Fibroblast of skin of right quadriceps (primary cell): ENCODE measurements at regions not wholly inside any gene's neighbourhood (a gene's known extent, or its start where the extent isn't known, plus 50 kb on each side); places are given as distances from the start of the nearest gene placed in this dataset.
A peak's percentile ranks its signal among the peaks of the same experiment; 100 is the strongest.
"Not testable (repeated sequence)": the region's sequence is repeated elsewhere in the genome, so short reads cannot be mapped to it uniquely, and the experiment has no call there.

Experiments used
- DNase-seq: peaks from one replicate; pipeline ENCODE4 v3.0.0-alpha.2; 2013

DNA sequence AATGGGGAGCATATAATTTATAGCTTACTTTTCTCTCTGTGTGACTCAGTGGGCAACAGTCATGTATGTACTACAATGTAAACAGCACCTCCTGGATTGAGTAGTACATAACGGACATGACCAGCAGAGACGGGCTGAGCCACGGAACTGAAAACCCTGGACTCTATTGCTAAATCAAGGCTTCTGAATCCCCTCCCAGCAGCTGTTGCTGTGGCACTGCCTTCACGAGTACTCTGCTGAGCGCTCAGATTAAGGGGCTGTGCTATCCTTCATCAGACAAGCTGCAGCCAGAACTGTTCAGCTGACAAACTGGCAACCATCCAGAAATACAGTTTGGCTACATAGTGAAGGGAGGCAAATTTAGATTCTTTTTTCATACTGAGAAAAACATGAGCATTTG, 131.3 kb upstream of the CCDC180 start:
- no peak for DNase-seq

DNA sequence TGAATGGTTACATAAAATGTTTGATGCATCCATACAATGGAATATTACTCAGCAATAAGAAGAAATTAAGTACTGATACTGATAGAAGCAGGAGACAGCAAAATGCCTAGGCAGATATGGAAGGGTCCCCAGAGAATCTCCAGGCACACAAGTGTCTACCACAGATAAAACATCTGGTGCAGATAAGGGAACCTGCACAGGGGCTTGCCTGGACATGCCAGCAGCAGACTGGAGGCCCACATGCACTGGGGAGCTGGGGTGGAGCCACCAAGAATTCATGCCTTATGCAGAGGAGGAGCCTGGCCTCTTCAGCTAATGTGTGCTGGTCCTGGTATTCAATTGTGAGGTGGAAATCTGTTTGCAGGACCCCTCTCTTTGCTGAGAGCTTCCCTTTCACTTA, 129.2 kb upstream of the CTSV start:
- not testable (repeated sequence) for DNase-seq

DNA sequence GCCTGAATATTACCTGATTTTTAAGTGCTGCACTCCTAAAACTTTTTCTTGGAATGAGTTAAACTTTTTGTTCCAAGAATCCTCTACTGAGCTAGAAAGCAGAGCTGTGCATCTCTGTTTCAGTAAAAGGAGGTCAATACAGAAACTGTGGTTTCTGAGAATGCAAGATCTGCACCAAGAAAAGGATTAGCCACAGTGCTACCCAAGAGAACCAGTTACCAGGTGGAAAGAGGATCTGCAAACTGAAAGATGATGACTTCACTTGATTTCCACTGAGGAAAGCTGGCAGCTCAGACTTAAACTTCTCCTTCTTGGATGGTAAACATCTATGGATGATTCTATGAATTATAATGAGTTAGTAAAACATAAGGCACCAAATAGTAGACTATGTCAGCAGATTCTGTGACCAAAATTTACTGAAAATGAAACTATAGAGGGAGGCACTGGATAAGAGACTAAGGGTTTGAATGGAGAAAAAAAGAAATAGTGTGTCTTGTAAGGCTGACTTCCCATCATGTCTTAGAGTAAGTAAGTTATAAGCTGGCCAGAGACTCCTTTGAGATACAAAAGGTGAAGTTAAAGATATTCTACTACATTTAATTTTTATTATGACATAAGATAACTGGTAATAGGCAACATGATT, 127.7 kb upstream of the CTSV start:
- not testable (repeated sequence) for DNase-seq

DNA sequence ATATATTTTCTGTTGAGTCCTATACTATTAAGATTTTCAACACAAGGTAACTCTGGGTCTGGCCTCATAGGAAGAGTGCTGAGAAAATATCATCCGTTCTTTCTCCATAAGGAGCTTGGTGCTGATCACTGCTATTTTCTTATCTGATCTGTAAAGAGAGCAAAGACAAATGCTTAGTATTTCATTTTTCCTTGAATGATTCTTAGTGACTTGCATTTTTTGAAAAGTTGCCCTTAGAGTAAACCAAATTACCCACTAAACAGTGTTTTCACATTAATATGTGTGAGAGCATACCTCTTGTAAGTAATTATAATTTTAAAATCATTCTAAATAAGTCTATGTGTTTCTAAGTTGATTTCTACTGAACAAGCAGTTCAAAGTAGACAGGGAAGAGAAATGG, 121.3 kb upstream of the CTSV start:
- DNase-seq, result no peak

DNA sequence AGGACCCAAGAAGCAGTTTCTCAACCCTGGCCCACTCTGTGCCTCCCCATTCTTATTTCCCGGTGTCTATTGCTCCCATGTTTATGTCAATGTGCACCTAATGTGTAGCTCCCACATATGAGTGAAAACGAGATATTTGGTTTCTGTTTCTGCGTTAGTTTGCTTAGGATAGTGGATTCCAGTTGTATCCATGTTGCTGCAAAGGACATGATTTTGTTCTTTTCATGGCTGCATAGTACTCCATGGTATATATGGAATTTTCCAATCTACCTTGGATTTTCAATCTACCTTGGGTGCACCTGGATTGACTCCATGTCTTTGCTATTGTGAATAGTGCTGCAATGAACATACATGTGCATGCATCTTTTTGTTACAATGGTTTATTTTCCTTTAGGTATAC, 119.8 kb upstream of the CTSV start:
- DNase-seq, result not testable (repeated sequence)

DNA sequence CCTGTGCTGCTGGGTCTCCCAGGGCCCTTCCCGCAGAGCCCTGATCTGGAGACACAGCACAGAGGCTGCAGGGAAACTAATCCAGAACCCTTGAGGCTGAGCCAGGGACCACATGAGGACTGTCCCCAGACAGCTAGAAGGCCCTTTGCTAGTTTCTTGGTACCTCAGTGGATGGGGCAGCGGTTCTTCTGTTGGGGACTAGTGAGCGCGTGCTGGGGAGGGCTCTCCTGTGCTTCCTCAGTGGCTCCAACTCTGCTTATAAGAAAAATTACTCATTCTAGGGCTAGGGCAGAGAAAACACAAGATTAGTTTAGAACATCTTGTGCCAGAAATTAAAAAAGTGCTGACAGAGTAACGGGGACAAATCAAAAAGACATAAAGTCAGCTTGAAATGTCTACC, 116.5 kb upstream of the CTSV start:
- DNase-seq, result not testable (repeated sequence)

DNA sequence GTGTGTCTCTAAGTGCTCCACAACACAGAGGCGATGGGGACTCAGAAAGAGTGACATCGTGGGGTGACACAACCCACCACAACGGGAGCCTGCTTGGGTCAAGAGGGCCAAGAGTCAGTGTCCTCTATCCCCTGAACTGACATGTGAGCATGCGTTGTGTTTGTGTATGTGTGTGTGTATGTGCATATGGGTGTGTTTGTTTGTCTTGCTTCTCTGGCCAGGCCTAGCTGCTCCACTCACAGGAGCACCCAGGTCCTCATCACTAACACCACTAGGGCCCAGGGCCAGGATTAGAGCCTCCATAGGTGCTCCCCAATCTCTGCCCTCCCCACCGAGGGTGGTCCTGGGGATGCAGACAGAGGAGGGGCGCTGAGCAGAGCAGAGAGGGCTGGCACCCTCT, 115.0 kb upstream of the CTSV start:
- DNase-seq, result no peak

DNA sequence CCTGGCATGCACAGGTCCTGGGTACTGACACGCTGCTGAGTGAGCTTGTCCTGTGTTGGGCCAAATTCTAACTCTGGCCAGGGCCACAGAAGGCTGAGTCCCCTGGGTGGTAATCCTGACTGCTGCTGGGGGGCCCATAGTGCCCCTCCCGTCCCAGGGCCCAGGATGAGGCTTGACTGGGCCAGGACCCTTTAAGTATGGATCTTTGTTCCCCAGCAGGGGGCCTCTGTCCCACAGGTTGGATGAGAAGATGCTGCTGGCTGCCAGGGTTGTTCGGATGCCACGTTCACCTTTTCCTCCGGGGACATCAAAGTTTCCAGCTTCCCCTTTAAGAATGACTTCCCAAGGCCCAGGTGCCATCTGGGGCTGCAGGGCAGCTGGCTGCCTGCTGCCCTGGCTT, 114.2 kb upstream of the CTSV start:
- DNase-seq, result not testable (repeated sequence)

DNA sequence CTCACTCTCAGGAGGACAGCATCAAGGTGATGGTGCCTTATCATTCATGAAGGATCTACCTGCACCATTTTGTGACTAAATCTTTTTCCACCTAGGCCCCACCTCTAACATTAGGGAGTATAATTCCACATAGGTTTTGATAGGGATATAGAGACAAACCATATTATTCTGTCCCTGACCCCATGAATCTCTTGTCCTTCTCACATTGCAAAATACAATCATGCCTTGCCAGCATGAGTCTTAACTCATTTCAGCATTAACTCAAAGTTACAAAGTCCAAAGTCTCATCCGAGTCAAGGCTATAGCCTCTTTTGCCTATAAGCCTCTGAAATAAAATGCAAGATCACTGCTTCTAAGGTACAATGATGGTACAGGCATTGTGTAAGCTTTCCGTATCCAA, 111.5 kb upstream of the CTSV start:
- DNase-seq, result not testable (repeated sequence)

DNA sequence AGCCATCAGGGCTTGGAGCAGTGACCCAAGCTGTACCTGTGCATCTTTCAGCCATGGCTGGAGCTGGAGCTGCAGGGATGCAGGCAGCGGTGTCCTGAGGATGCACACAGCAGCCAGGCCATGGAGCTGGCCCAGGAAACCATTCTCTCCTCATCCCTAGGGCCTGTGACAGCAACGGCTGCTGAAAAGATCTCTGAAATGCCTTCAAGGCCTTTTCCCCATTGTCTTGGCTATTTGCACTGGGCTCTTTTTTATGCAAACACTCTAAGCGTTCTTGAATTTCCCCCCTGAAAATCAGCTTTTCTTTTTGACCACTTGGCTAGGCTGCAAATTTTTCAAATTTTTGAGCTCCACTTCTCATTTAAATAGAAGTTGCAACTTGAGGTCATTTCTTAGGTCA, 109.5 kb upstream of the CTSV start:
- DNase-seq, result not testable (repeated sequence)

DNA sequence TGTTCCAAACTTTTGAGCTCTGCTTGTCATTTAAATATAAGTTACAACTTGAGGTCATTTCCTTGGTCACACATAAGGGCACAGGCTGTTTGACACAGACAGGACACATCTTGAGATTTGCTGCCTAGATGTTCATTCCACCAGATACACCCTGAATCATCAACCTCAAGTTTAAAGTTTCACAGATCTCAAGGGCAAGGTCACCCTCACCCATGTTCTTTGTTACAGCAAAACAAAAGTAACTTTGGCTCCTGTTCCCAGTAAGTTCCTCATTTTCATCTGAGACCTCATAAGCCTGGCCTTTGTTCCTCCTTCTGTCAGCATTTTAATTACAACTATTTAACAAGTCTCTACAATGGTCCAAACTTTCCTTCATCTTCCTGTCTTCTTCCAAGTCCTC, 106.7 kb upstream of the CTSV start:
- not testable (repeated sequence) for DNase-seq

DNA sequence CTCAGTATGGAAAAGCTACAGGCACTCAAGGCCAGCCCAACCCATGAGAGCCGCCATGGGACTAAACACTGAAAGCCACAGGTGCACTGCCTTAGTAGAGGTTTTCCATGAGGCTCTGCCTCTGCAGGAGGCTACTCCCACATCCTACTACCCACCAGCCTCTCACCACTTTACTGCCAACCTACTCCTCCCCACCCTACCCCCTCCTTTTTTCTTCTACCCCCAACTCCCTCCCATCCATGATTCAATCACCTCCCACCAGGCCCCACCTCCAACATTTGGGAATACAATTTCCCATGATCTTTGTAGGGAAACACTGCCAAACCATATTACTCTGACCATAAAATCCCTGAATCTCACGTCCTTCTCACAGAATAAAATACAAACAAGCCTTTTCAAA, 101.6 kb upstream of the CTSV start:
- no peak for DNase-seq

DNA sequence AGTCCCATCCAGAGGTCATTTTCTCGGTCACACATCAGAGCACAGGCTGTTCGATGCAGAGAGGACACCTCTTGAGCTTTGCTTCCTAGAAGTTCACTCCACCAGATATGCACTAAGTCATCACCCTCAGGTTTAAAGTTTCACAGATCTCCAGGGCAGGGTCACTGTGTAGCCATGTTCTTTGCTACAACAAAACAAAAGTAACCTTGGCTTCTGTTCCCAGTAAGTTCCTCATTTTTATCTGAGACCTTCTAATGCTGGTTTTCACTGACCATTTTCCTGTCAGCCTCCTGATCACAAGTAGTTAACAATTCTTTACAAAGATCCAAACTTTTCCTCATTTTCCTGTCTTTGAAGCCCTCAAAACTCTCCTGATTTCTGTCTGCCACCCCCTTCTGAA, 97.5 kb upstream of the CTSV start:
- DNase-seq, result no peak

DNA sequence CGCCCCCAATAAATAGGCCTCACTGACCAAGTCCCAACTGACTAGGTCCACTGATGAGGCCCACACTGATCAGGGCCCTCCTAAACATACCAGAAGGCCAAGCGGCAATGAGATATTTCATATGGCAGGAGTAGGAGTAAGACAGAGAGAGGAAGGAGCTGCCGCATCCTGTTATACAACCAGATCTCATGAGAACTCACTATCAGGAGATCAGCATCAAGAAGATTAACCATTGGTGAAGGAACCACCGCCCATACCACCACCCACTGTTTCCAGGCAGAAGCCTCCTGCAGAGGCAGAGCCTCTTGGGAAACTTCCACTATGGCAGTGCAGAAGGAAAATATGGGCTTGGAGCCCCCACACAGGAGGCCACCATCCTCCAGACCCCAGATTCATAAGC, 95.0 kb upstream of the CTSV start:
- DNase-seq, result not testable (repeated sequence)

DNA sequence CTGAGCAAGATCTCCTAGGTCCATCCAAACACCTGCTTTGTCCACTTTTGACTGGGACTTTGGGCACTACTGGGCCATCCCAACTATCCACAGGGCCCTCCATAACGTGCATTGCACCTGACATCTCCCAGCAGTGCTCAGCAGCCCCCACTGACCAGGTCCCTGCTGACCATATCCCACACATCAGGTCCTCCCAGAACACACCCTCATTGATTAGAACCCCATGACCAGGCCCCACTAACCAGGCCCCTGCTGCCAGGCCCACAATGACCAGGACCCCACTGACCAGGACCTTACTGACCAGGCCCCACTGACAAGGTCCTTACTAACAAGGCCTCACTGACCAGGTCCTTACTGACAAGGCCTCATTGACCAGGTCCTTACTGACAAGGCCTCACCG, 93.9 kb upstream of the CTSV start:
- no peak for DNase-seq

DNA sequence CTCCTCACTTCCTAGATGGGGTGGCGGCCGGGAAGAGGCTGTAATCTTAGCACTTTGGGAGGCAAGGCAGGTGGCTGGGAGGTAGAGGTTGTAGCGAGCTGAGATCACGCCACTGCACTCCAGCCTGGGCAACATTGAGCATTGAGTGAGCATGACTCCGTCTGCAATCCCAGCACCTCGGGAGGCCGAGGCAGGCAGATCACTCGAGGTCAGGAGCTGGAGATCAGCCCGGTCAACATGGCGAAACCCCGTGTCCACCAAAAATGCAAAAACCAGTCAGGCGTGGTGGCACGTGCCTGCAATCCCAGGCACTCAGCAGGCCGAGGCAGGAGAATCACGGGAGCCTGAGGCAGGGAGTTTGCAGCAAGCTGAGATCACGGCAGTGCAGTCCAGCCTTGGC, 91.9 kb upstream of the CTSV start:
- DNase-seq, result not testable (repeated sequence)

DNA sequence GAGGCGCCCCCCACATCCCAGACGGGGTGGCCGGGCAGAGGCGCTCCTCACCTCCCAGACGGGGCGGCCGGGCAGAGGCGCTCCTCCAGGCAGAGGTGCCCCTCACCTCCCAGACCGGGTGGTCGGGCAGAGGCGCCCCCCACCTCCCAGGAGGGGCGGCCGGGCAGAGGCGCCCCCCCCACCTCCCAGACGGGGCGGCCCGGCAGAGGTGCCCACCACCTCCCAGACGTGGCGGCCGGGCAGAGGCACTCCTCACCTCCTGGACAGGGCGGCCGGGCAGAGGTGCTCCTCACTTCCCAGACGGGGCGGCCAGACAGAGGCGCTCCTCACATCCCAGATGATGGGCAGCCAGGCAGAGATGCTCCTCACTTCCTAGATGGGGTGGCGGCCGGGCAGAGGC, 91.4 kb upstream of the CTSV start:
- not testable (repeated sequence) for DNase-seq

DNA sequence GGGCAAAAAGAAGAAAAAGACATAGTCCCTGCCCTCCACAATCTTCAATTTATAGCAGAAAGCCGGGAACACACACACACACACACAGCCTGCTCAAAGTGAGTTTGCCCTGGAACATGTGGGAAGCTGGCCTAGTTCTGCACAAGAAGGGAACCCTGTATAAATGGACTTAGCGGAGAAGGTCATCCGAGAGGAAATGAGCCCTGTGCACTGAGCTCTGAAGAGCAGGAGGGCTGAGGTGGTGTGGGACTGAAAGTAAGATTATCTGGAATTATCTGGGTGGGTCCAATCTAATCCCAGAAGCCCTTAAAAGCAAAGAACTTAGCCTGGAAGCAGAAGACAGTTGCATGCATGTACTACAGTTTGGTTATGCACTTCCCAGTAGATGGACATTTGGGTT, 90.0 kb upstream of the CTSV start:
- DNase-seq, result no peak

DNA sequence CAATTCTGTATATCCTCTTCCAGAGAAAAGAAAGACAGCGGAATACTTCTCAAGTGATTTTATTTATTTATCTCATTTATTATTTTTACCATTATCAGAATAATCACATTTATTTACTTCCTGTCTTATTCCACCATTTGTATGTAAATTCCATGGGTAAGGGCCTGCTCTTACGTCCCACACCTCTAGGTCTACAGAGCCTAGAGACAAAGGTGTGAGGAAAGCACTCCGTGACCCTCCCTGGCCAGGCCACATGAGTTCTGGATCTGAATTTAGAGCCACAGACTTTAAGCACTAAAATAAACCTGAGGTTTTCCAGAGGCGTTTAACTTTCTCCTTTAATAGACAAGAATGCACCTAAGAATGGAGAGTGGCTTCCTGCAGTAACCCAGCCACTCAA, 85.3 kb upstream of the CTSV start:
- no peak for DNase-seq

DNA sequence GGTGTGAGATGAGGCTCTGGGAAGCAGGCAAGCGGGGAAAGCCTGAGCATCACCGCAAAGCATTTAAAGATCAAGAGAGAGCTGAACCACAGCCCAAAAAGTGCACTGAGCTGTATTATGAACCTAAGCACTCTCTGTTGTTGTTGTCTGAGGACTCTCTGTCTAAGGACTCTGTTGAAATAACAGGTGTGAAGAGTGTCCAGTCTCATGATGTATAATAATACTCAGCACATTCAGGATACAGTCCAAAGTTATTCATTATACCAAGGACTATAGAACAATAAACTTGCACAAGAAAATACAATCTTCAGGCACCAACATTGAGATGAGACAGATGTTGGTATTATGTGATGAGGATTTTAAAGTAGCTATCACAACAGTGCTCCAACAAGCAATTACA, 71.8 kb upstream of the CTSV start:
- no peak for DNase-seq

DNA sequence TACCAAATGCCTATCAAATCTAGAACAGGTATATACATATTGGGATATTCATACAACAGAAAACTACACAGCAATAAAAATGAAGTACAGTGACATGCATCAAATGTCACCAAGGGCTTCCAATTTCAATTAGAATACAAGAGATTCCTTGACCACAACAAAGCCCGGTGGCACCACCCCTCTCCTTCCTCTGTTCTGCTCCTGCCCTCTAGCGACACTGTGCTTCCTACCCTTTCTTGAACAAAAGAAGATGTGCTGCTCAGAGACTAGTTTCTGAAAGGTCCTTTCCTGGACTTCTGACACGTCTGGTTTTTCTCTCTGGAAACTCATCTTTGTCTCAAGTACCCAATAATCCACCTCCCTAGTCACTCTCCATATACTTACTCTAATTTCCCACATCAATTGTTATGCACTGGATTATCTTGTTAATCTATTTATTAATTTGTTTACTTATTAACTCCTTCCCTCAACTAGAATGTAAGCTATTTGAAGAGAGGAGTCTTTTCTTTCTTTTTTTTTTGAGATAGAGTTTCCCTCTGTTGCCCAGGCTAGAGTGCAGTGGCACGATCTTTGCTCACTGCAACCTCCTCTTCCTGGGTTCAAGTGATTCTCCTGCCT, 70.4 kb upstream of the CTSV start:
- peak; percentile 3 for DNase-seq

DNA sequence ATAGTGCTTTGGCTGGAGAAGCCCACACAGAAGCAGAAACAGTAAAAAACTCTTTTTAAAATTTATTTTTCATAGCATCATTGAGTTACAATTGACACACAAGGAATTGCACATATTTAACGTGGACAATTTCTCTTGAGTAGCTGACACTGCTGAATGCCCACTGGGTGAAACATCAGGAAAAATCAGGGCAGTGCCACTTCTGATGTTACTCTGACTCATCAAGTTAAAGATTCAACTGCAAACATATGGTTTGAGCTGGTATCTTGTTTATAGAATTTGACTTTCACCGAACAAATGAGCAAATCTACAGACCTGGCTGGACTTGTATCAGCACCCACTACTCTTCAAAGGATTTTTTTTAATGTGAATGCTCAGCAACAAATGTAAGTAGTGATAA, 66.3 kb upstream of the CTSV start:
- DNase-seq, result not testable (repeated sequence)

DNA sequence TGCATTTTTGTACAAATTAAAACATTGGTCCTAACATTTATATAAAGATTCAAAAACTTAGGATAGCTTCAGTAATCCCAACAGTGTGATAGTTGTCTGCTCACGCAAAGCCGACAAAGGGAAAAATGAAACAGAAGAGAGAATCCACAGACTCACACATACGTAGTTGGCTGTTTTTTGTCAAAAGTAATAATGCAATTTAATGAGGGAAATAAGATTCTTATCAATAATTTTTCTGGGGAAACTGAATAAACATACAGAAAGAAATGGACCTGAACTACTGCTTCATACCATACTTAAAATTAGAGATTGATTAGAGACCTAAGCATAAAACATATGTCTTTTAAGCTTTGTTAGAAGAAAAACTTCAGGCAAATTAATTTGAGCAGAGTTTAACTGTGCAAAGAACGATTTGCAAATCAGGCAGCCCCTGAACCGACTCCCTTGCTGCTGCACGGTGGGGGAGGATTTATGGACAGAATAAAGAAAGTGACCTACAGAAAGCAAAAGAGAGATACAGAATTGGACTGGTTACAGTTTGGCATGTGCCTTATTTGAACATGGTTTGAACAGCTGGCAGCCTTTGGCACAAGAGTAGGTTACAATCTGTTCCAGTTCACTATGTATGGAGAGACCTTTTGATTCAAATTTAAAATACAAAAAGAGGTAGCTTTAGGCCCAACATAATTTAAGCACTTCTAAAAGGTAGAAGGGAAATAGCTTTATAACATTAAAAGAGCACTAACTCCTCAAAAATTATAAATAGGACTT, 64.9 kb upstream of the CTSV start:
- DNase-seq, result not testable (repeated sequence)

DNA sequence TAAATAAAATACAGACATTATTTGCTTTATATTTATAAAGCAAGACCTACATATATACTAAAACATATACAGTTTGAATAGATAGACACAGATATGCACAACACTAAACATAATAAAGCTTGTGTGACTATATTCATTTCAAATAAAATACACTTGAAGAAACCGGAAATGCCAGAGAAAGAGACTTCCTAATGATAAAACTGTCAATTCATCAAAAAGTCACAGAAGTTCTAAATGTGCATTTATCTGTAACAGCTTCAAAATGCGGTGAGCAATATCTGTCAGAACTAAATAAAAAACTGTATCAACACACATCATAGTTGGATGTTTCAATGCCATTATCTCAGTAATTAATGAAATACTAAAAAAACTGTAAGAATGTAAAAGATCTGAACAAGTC, 60.6 kb upstream of the CTSV start:
- DNase-seq, result not testable (repeated sequence)
